Nephron progenitor cell (in vitro differentiated cells): ENCODE measurements at regions not wholly inside any gene's neighbourhood (a gene's known extent, or its start where the extent isn't known, plus 50 kb on each side); places are given as distances from the start of the nearest gene placed in this dataset.

Experiments
- DNase-seq: peaks from one replicate; pipeline ENCODE4 v3.0.0; 2021
- H3K27ac Mint-ChIP-seq: 2 replicates; pipeline ENCODE4 v1.8.0; 2021; ENCODE audit warnings: mild to moderate bottlenecking, moderate library complexity, mixed read lengths
- H3K27me3 Mint-ChIP-seq: 2 replicates; pipeline ENCODE4 v1.8.0; 2021; ENCODE audit warnings: mild to moderate bottlenecking, low read depth, mixed read lengths; ENCODE audit not compliant: poor library complexity
- H3K36me3 Mint-ChIP-seq: 2 replicates; pipeline ENCODE4 v1.8.0; 2021; ENCODE audit warnings: low read depth, mixed read lengths
- H3K4me1 Mint-ChIP-seq: 2 replicates; pipeline ENCODE4 v1.8.0; 2021; ENCODE audit warnings: mixed read lengths
- H3K4me3 Mint-ChIP-seq: 2 replicates; pipeline ENCODE4 v1.8.0; 2021; ENCODE audit warnings: mild to moderate bottlenecking, moderate library complexity, mixed read lengths
- H3K9me3 Mint-ChIP-seq: 2 replicates; pipeline ENCODE4 v1.8.0; 2021; ENCODE audit warnings: mild to moderate bottlenecking, moderate library complexity, mixed read lengths
- CTCF ChIP-seq: fragments of 200-600 bp; sonication (generic); IDR thresholded peaks from 2 replicates; pipeline ENCODE4 v1.5.0; 2021; ENCODE audit warnings: antibody characterized with exemption

- Mint-ChIP-seq H3K27ac (peak overlapping the region; percentile 71), H3K27me3 (no peaks in the 10 kb centered on the region)
Observed at GRCh38 chr15:96086164-96086563, 244.3 kb upstream of the NR2F2 start.

DNA sequence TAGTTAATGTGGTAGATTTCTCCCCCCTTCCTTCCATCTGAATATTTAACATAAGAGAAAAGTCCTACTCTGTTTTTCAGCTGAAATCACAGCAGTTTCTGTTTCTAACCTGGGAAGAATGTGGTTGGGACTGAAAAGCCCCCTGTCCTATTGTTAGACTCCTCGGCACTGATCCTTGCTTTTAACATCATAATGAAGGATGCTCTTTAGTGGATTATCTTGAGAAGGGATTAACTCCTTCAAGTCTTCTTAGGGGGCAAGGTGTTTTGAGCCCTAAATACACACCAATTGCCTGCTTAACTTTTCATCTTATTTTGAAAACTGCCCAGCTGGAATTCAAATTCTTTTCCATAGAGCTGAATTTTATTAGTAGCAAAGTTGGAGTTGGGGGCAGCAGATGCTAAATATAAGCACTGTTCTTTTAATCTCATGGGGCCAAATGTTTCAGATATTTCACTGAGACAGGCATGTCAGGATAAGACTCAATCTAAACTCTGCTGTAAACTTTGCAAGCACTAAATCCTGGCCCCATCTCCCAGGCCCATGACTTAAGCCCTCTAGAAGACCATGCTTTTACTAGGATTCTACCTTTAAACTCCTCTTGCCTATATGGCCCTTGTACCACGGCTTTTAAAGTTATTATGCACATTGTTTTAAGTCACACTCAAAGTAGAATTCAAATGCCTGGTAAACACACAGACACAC, 243.2 kb upstream of the NR2F2 start:
- Mint-ChIP-seq H3K4me3 (no peak overlapping the region), H3K36me3 (peaks cover 12% of the 10 kb centered on the region), H3K27me3 (no peaks in the 10 kb centered on the region), H3K4me1 (peaks cover 40% of the 10 kb centered on the region), H3K27ac (peak overlapping the region; percentile 84), H3K9me3 (no peaks in the 10 kb centered on the region)
- peak; percentile 5 for DNase-seq
- no peak for TF ChIP-seq CTCF

More at GRCh38 chr15:96086164-96086563, 244.3 kb upstream of the NR2F2 start:
- Mint-ChIP-seq H3K4me3 (no peak overlapping the region), H3K9me3 (no peaks in the 10 kb centered on the region), H3K36me3 (peaks cover 12% of the 10 kb centered on the region), H3K4me1 (peaks cover 40% of the 10 kb centered on the region)
- DNase-seq = no peak
- TF ChIP-seq CTCF = no peak

GRCh38 chr15:96088650-96089049, 241.8 kb upstream of the NR2F2 start:
- peaks cover 47% of the 10 kb centered on the region for H3K4me1 Mint-ChIP-seq
- no peak for DNase-seq
- peaks cover 12% of the 10 kb centered on the region for H3K36me3 Mint-ChIP-seq
- no peaks in the 10 kb centered on the region for H3K9me3 Mint-ChIP-seq
- TF ChIP-seq CTCF = no peak
- no peaks in the 10 kb centered on the region for H3K27me3 Mint-ChIP-seq
- H3K27ac Mint-ChIP-seq = peak overlapping the region; percentile 99
- peak overlapping the region; percentile 44 for H3K4me3 Mint-ChIP-seq

DNA sequence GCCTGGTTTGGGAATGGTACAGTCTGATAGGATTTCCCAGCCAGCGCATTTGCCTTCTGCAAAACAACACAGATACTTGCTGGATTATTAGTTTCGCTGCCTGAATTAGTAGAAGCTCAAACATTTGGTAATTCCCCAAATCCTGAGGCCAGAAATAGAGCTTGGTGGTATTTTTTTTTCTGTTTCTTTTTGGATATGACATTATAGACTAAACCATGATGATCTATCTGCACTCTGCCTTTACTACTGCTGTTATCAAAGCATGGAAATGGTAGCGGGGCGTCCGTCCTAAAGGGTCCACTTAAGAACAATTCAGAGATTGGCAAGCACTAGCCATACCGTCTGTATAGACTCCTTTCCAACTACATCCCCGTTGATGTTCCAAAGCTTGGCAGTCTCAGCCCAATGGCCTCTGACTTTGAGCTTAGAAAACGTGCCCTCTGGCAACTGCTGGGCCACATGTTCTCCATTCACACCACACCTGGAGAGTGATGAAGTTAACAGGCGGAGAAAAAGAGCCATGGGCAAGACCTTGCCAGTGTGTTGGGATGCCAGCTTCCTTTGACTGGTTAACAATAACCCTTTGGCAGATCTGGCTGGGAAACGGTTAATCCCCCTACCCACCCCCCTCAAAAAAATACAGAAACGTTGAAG, 241.0 kb upstream of the NR2F2 start:
- H3K4me1 Mint-ChIP-seq = peaks cover 56% of the 10 kb centered on the region
- H3K36me3 Mint-ChIP-seq = peaks cover 18% of the 10 kb centered on the region
- peak overlapping the region; percentile 25 for H3K4me3 Mint-ChIP-seq
- TF ChIP-seq CTCF = no peak
- no peaks in the 10 kb centered on the region for H3K27me3 Mint-ChIP-seq
- H3K27ac Mint-ChIP-seq = peak overlapping the region; percentile 99
- no peaks in the 10 kb centered on the region for H3K9me3 Mint-ChIP-seq
- DNase-seq = no peak

- TF ChIP-seq CTCF = no peak
- no peaks in the 10 kb centered on the region for H3K27me3 Mint-ChIP-seq
- no peaks in the 10 kb centered on the region for H3K9me3 Mint-ChIP-seq
- peaks cover 23% of the 10 kb centered on the region for H3K36me3 Mint-ChIP-seq
- H3K27ac Mint-ChIP-seq = no peak overlapping the region
- no peak for DNase-seq
- peaks cover 42% of the 10 kb centered on the region for H3K4me1 Mint-ChIP-seq
- H3K4me3 Mint-ChIP-seq = no peak overlapping the region
Observed at GRCh38 chr15:96092186-96092585, 238.3 kb upstream of the NR2F2 start.

DNA sequence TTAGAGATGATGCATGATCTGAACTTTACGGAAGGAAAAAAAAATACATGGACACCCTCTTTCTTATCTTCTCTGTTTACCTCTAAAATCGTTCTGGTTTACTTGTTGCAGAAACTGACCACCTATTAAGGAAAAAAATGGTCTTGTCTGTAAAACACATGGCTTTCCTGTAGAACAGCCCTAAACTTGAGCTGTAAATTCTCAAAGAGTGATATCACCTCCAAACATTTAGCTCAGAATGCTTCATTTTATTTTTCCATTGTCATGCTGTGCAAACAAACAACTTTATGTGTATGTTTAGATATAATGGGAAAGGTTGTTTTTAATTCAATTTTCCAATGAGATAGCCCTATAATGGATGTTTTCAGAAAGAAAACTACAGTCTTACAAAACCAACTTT, 237.4 kb upstream of the NR2F2 start:
- no peaks in the 10 kb centered on the region for H3K9me3 Mint-ChIP-seq
- peaks cover 23% of the 10 kb centered on the region for H3K36me3 Mint-ChIP-seq
- no peak for DNase-seq
- H3K4me1 Mint-ChIP-seq = peaks cover 33% of the 10 kb centered on the region
- no peaks in the 10 kb centered on the region for H3K27me3 Mint-ChIP-seq
- H3K27ac Mint-ChIP-seq = no peak overlapping the region
- no peak for TF ChIP-seq CTCF
- no peak overlapping the region for H3K4me3 Mint-ChIP-seq
